SK-N-SH treated with all-trans-retinoic acid at 6 μM for 48 hours (cell line): ENCODE measurements at regions not wholly inside any gene's neighbourhood (a gene's known extent, or its start where the extent isn't known, plus 50 kb on each side); places are given as distances from the start of the nearest gene placed in this dataset.

Experiments
- ATAC-seq: fragments of 200-7000 bp; cut with Tn5 transposase; 3 replicates; pipeline ENCODE4 v1.9.1; 2020; ENCODE audit warnings: mild to moderate bottlenecking, moderate library complexity
- BACH2 ChIP-seq: fragments of 250-450 bp; sonication (Bioruptor Pico); IDR thresholded peaks from 2 replicates; pipeline ENCODE4 v1.9.0; 2021; ENCODE audit warnings: mild to moderate bottlenecking, borderline replicate concordance
- CSDC2 ChIP-seq: fragments of 250-450 bp; sonication (Bioruptor Pico); IDR thresholded peaks from 2 replicates; pipeline ENCODE4 v1.5.0; 2020; ENCODE audit warnings: mild to moderate bottlenecking, moderate library complexity
- ESRRG ChIP-seq: fragments of 250-450 bp; sonication (Bioruptor Pico); IDR thresholded peaks from 2 replicates; pipeline ENCODE4 v1.6.1; 2021; ENCODE audit warnings: mild to moderate bottlenecking
- GLIS3 ChIP-seq: fragments of 250-450 bp; sonication (Bioruptor Pico); IDR thresholded peaks from 2 replicates; pipeline ENCODE4 v1.5.0; 2020; ENCODE audit warnings: mild to moderate bottlenecking, moderate library complexity
- ISL1 ChIP-seq: fragments of 250-450 bp; sonication (Bioruptor Pico); IDR thresholded peaks from 2 replicates; pipeline ENCODE4 v2.1.2; 2022; ENCODE audit warnings: mild to moderate bottlenecking, moderate library complexity
- PPARA ChIP-seq: fragments of 250-450 bp; sonication (Bioruptor Pico); IDR thresholded peaks from 2 replicates; pipeline ENCODE4 v1.5.0; 2020; ENCODE audit warnings: mild to moderate bottlenecking, borderline replicate concordance
- RARB ChIP-seq: fragments of 250-450 bp; sonication (Bioruptor Pico); IDR thresholded peaks from 2 replicates; pipeline ENCODE4 v1.8.0; 2021; ENCODE audit warnings: mild to moderate bottlenecking, moderate library complexity
- SNAI2 ChIP-seq: fragments of 250-450 bp; sonication (Bioruptor Pico); IDR thresholded peaks from 2 replicates; pipeline ENCODE4 v1.5.0; 2020; ENCODE audit warnings: mild to moderate bottlenecking, moderate library complexity
- TCF4 ChIP-seq: fragments of 250-450 bp; sonication (Bioruptor Pico); IDR thresholded peaks from 2 replicates; pipeline ENCODE4 v1.8.0; 2021; ENCODE audit warnings: mild to moderate bottlenecking, moderate library complexity, borderline replicate concordance
- TOX ChIP-seq: fragments of 250-450 bp; sonication (Bioruptor Pico); IDR thresholded peaks from 2 replicates; pipeline ENCODE4 v1.8.0; 2021; ENCODE audit warnings: mild to moderate bottlenecking, moderate library complexity, borderline replicate concordance
- ZFP3 ChIP-seq: fragments of 250-450 bp; sonication (Bioruptor Pico); IDR thresholded peaks from 2 replicates; pipeline ENCODE4 v1.5.0; 2020; ENCODE audit warnings: mild to moderate bottlenecking, moderate library complexity
- ZFP30 ChIP-seq: fragments of 450-650 bp; formaldehyde crosslinking; IDR thresholded peaks from 2 replicates; pipeline ENCODE4 v1.5.0; 2022; ENCODE audit warnings: mild to moderate bottlenecking, moderate library complexity
- ZNF565 ChIP-seq: fragments of 450-650 bp; formaldehyde crosslinking; conservative IDR thresholded peaks from 2 replicates; pipeline ENCODE4 v1.5.0; 2020; ENCODE audit warnings: low read depth, mild to moderate bottlenecking, moderate library complexity
- ZNF70 ChIP-seq: fragments of 450-650 bp; formaldehyde crosslinking; IDR thresholded peaks from 2 replicates; pipeline ENCODE4 v1.5.0; 2020; ENCODE audit warnings: mild to moderate bottlenecking, moderate library complexity
- TF ChIP-seq, protein P1 (sequence below): fragments of 250-450 bp; sonication (Bioruptor Pico); IDR thresholded peaks from 2 replicates; pipeline ENCODE4 v1.5.0; 2020; ENCODE audit warnings: mild to moderate bottlenecking, moderate library complexity
- TF ChIP-seq, protein P2 (sequence below): fragments of 250-450 bp; sonication (Bioruptor Pico); IDR thresholded peaks from 2 replicates; pipeline ENCODE4 v1.8.0; 2021; ENCODE audit warnings: low read depth, mild to moderate bottlenecking, moderate library complexity, borderline replicate concordance
- TF ChIP-seq, protein P3 (sequence below): fragments of 250-450 bp; sonication (Bioruptor Pico); IDR thresholded peaks from 2 replicates; pipeline ENCODE4 v1.8.0; 2020; ENCODE audit warnings: mild to moderate bottlenecking, moderate library complexity, borderline replicate concordance

DNA sequence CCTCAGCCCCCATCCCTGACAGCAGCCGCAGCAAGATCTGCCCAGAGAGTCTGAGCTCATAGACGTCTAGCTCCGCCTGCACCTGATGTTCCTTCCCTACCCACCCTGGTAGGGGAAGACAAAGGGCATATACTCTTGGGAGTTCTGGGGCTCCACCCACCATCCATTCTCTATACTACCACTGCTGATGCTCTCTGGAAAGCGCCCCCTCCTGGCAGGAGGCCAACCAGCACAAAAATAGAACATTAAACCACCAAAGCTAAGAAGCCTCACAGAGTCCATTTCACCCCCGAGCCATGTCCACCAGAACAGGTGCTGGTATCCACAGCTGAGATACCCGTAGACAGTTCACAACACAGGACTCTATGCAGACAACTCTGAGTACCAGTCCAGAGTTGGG lies 662.6 kb upstream of the FAM98A start:
- ATAC-seq = no peak
- TF ChIP-seq TOX (CRISPR knock-in tag) (no peak), BACH2 (no peak), ZFP30 (CRISPR knock-in tag) (no peak), PPARA (CRISPR knock-in tag) (no peak), GLIS3 (CRISPR knock-in tag) (no peak), ZNF70 (CRISPR knock-in tag) (no peak), ISL1 (CRISPR knock-in tag) (no peak), ESRRG (CRISPR knock-in tag) (no peak)
- TF ChIP-seq, all 23 proteins: peak for 0

DNA sequence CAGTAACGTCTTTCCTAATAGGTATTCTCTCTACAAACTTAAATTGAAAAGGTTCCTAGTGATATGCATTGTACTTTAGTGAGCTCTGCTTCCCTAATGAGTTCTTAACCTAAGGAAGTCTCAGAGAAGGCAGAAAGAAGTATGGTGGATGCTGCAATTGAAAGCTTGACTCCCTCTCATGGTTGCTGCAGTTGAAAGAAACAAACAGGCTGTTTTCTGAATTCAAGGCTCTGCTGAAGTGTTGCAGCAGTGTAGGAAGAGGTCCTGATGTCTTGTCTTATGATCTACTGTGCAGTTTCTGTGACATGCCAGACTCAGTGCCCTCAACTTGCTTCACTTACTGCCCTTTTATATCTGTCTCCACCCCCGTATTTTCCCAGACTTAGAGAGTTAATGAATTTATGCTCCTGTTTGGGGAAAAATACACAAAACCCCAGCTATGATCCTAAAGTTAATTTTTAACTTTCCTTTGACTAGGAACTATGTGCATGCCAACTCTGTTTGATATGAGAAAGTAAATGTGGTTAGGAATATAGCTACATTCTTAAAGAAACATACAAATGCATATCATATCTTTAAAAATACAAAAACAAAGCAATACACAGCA lies 655.3 kb upstream of the FAM98A start:
- TF ChIP-seq, protein P1, sequence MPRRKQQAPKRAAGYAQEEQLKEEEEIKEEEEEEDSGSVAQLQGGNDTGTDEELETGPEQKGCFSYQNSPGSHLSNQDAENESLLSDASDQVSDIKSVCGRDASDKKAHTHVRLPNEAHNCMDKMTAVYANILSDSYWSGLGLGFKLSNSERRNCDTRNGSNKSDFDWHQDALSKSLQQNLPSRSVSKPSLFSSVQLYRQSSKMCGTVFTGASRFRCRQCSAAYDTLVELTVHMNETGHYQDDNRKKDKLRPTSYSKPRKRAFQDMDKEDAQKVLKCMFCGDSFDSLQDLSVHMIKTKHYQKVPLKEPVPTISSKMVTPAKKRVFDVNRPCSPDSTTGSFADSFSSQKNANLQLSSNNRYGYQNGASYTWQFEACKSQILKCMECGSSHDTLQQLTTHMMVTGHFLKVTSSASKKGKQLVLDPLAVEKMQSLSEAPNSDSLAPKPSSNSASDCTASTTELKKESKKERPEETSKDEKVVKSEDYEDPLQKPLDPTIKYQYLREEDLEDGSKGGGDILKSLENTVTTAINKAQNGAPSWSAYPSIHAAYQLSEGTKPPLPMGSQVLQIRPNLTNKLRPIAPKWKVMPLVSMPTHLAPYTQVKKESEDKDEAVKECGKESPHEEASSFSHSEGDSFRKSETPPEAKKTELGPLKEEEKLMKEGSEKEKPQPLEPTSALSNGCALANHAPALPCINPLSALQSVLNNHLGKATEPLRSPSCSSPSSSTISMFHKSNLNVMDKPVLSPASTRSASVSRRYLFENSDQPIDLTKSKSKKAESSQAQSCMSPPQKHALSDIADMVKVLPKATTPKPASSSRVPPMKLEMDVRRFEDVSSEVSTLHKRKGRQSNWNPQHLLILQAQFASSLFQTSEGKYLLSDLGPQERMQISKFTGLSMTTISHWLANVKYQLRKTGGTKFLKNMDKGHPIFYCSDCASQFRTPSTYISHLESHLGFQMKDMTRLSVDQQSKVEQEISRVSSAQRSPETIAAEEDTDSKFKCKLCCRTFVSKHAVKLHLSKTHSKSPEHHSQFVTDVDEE (CRISPR knock-in tag) = no peak
- ATAC-seq = no peak

DNA sequence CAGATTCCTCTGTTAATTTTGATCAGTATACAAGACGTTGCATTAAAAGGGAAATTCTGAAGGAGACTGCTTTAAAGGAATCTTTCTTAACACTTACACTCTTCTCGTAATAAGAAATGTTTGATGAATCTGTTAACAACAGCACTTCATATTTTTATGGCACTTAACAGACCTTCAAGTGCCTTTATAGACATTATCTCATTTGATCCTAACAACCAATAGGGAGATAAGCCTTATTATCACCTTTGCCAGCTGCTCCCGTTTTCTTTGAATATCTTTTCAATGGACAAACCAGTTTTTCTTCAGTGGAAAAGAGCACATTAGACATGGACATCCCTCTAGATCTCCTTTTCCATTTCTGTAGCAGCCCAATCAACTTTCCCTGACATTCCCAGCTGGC lies 653.0 kb upstream of the FAM98A start:
- no peak for ATAC-seq
- TF ChIP-seq ISL1 (CRISPR knock-in tag) = no peak
- TF ChIP-seq, protein P2, sequence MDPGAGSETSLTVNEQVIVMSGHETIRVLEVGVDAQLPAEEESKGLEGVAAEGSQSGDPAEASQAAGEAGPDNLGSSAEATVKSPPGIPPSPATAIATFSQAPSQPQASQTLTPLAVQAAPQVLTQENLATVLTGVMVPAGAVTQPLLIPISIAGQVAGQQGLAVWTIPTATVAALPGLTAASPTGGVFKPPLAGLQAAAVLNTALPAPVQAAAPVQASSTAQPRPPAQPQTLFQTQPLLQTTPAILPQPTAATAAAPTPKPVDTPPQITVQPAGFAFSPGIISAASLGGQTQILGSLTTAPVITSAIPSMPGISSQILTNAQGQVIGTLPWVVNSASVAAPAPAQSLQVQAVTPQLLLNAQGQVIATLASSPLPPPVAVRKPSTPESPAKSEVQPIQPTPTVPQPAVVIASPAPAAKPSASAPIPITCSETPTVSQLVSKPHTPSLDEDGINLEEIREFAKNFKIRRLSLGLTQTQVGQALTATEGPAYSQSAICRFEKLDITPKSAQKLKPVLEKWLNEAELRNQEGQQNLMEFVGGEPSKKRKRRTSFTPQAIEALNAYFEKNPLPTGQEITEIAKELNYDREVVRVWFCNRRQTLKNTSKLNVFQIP = no peak
- TF ChIP-seq, all 23 proteins: peak for 0

DNA sequence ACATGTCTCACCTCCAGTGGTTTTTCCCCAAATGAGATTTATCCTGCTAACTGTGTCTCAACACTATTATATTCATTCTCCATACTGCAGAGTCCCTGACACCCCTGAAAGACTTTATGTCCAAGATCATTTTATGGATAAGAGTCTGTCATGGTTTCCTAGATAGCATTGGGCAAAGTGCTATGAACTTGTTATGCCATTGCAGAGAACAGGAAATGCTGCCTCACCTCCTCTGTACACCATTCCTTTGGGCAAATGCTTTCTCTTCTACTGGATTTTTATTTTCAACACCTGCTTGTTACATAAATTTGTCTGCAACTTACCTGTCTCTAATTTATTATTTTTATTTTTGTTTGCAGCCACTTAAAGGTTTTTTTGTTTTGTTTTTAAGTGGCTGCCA lies 652.5 kb upstream of the FAM98A start:
- ATAC-seq = no peak
- no peak for TF ChIP-seq ZNF565 (CRISPR knock-in tag)
- no peak for TF ChIP-seq SNAI2 (CRISPR knock-in tag)
- TF ChIP-seq, protein P3, sequence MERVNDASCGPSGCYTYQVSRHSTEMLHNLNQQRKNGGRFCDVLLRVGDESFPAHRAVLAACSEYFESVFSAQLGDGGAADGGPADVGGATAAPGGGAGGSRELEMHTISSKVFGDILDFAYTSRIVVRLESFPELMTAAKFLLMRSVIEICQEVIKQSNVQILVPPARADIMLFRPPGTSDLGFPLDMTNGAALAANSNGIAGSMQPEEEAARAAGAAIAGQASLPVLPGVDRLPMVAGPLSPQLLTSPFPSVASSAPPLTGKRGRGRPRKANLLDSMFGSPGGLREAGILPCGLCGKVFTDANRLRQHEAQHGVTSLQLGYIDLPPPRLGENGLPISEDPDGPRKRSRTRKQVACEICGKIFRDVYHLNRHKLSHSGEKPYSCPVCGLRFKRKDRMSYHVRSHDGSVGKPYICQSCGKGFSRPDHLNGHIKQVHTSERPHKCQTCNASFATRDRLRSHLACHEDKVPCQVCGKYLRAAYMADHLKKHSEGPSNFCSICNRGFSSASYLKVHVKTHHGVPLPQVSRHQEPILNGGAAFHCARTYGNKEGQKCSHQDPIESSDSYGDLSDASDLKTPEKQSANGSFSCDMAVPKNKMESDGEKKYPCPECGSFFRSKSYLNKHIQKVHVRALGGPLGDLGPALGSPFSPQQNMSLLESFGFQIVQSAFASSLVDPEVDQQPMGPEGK (CRISPR knock-in tag) = no peak
- TF ChIP-seq, all 23 proteins: peak for 0

DNA sequence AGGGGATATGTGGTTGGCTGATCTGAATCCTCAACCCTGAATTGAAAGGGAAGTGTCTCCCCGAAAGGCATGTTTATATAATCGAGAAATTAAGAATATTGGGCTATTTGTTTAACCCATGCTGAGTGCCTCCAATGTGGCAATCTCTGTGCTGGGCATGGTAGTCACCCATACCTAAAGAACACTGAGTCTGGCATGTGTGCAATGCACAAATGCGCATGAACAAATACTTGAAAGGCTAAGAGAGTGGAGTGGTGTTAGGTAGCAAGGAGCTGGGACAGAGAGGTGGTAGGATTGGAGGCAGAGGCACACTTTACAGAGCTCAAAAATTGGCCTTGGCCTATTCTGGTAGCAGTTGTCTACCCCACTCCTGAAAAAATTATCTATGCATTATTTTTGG lies 645.1 kb upstream of the FAM98A start:
- TF ChIP-seq TCF4 = no peak
- no peak for TF ChIP-seq ISL1 (CRISPR knock-in tag)
- no peak for TF ChIP-seq RARB (CRISPR knock-in tag)
- TF ChIP-seq, protein P3 (CRISPR knock-in tag) = no peak
- TF ChIP-seq CSDC2 (CRISPR knock-in tag) = no peak
- no peak for TF ChIP-seq ZFP3 (CRISPR knock-in tag)
- no peak for ATAC-seq

DNA sequence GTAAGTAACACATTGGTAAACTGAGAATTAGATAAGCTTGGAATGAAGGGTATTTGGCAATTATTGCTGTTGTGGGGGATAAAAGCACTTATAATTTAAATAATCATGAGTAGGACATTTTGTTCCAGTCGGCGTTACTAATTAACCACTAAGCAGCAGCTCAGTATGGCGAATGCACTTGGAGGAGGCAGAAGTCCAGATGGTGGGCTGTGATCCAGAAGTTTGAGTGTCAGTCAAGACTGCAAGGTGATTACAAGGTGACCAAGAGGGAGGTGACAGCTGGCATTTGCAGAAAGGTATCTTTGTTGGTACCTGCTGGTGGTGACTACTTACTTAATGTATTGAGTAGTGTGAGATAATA lies 643.6 kb upstream of the FAM98A start:
- no peak for ATAC-seq
- TF ChIP-seq PPARA (CRISPR knock-in tag) = no peak
- no peak for TF ChIP-seq ZFP3 (CRISPR knock-in tag)
- no peak for TF ChIP-seq ZFP30 (CRISPR knock-in tag)
